ENCODE measurements at regions not wholly inside any gene's neighbourhood (a gene's known extent, or its start where the extent isn't known, plus 50 kb on each side); places are given as distances from the start of the nearest gene placed in this dataset.

DNA sequence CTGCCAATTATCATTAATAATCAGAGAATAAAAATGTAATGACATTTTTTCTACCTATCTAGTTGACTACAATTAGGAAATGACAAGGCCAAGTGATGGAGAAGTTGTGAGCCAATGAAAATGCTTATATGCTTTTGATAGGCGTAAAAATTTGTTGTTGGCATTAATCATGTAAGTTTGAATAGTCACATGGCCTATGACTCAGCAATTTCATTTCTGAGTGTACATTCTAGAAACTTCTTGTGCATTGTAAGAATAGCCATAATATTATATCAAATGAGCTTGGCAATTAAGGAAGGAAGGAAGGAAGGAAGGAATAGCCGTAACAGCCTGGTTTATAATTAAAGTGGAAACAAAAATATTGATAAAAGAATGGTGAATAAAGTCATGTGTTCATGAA lies 179.9 kb downstream of the PTH2R start:
- no TSS peak for BruUV-seq (replicated peaks)
- intact Hi-C loops (cut with micrococcal nuclease; ENCODE audit: unreplicated experiment) = no loop called here
- Histone ChIP-seq H3K36me3 (ENCODE audit: insufficient read depth, low read length, poor library complexity, severe bottlenecking) (no peaks in the 10 kb centered on the region), H3K27me3 (replicated peaks; ENCODE audit: insufficient read depth, low read depth, low read length, poor library complexity) (peaks cover 8% of the 10 kb centered on the region), H3K27ac (ENCODE audit: low read depth, low read length, poor library complexity, severe bottlenecking) (no peak overlapping the region), H3K4me3 (ENCODE audit: low read depth, low read length, poor library complexity, severe bottlenecking) (no peak overlapping the region), H3K4me1 (ENCODE audit: insufficient read depth, low read length, poor library complexity, severe bottlenecking) (no peaks in the 10 kb centered on the region), H3K9me3 (ENCODE audit: low read depth, low read length, poor library complexity, severe bottlenecking) (no peaks in the 10 kb centered on the region)
- DNase-seq (ENCODE audit: low spot score) = no peak
- TF ChIP-seq, protein P1, sequence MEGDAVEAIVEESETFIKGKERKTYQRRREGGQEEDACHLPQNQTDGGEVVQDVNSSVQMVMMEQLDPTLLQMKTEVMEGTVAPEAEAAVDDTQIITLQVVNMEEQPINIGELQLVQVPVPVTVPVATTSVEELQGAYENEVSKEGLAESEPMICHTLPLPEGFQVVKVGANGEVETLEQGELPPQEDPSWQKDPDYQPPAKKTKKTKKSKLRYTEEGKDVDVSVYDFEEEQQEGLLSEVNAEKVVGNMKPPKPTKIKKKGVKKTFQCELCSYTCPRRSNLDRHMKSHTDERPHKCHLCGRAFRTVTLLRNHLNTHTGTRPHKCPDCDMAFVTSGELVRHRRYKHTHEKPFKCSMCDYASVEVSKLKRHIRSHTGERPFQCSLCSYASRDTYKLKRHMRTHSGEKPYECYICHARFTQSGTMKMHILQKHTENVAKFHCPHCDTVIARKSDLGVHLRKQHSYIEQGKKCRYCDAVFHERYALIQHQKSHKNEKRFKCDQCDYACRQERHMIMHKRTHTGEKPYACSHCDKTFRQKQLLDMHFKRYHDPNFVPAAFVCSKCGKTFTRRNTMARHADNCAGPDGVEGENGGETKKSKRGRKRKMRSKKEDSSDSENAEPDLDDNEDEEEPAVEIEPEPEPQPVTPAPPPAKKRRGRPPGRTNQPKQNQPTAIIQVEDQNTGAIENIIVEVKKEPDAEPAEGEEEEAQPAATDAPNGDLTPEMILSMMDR (conservative IDR thresholded peaks at IDR 0.05; ENCODE audit: low read depth, low read length) = no peak
- ChIA-PET CTCF (no interaction called here), POLR2A (ENCODE audit: low non-redundant PET) (no interaction called here)

DNA sequence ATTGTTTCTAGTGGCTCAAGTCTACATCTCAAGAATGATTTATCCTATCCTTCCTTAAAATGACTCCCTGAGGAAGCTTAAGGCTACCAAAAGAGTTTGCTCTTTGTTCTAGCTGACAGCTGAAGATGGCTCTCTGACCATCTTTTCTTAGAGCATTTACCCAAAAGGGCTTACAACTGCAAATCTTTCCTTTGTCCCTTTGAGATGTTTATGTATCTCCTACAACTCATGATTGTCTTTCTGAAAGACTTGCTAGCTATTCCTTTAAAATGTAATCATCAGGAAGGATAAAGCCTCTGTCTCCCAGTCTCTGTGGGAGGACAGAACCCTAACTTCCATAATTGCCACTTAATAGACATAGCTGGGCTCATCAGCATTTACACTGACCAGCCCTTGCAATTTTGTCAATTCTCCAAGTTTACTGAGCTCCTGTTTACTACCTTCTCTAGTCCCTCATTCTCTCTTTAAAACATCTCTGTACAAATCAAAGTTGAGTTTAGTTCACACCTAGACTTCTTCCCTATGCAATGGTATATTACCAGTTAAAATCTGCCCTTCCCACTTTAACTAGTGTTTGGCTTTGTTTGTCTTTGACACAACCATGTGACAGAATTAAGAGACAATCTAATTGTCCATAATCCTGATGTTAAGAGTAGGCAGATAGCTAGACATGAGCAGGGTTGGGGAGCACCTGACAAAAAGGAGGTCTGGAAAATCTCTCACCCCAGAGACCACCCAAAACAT lies 188.2 kb downstream of the PTH2R start:
- POLR2A ChIA-PET (ENCODE audit: low non-redundant PET) = no interaction called here
- intact Hi-C loops (cut with micrococcal nuclease; ENCODE audit: unreplicated experiment) = no loop called here
- H3K27me3 ChIP-seq (replicated peaks; ENCODE audit: insufficient read depth, low read depth, low read length, poor library complexity) = peaks cover 10% of the 10 kb centered on the region
- no peak overlapping the region for H3K27ac ChIP-seq (ENCODE audit: low read depth, low read length, poor library complexity, severe bottlenecking)
- no peaks in the 10 kb centered on the region for H3K9me3 ChIP-seq (ENCODE audit: low read depth, low read length, poor library complexity, severe bottlenecking)
- H3K4me3 ChIP-seq (ENCODE audit: low read depth, low read length, poor library complexity, severe bottlenecking) = no peak overlapping the region
- no peaks in the 10 kb centered on the region for H3K36me3 ChIP-seq (ENCODE audit: insufficient read depth, low read length, poor library complexity, severe bottlenecking)
- TF ChIP-seq EZH2 (IDR thresholded peaks at IDR 0.05; ENCODE audit: borderline replicate concordance, low read depth, low read length, poor library complexity, severe bottlenecking) = no peak
- TF ChIP-seq, protein P1 (conservative IDR thresholded peaks at IDR 0.05; ENCODE audit: low read depth, low read length) = no peak
- CTCF ChIA-PET = no interaction called here
- DNase-seq (ENCODE audit: low spot score) = no peak
- no TSS peak for BruUV-seq (replicated peaks)
- H3K4me1 ChIP-seq (ENCODE audit: insufficient read depth, low read length, poor library complexity, severe bottlenecking) = no peaks in the 10 kb centered on the region

DNA sequence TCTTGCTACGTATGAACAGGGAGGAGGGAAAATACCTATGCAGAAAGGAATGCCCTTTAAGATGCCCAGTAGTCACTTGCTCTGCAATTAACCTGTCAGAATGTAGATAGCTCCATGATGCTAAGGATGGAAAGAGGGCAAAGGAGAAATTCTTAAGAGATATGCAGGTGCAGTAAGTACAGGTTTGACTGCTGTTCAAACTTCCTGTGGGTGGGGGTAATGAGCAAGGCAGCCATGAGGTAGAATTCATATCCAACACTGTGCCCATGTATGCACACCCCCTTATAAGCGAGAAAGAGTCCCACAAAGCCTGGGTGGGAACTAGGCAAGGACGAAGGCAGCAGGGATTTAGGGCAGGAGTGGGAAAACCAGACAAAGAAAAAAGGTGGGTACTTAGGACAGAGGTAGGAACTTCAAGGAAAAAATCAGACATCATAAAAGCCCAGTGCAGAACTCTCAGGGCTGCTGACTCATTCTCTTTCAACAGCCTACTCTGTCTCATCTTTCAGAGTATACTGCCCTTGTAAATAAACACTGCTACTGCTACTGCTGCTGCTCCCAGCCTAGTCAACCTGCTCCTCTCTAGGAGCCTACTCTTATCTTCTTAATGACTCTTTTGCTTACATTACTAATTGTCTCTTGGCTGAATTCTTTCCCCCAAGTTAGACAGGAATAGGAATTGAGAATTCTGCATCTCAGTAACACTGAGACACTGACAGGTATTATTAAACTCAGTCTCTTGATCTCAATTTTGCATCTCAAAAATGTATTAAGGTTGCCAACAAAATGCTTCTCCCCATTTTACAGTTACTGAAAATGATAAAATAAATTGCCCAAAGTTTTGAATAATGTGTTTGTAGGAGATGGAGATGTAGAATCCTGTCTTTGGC lies 189.0 kb downstream of the PTH2R start:
- H3K27ac ChIP-seq (ENCODE audit: low read depth, low read length, poor library complexity, severe bottlenecking) = no peak overlapping the region
- intact Hi-C loops (cut with micrococcal nuclease; ENCODE audit: unreplicated experiment) = no loop called here
- H3K36me3 ChIP-seq (ENCODE audit: insufficient read depth, low read length, poor library complexity, severe bottlenecking) = no peaks in the 10 kb centered on the region
- CTCF ChIA-PET = no interaction called here
- H3K4me1 ChIP-seq (ENCODE audit: insufficient read depth, low read length, poor library complexity, severe bottlenecking) = no peaks in the 10 kb centered on the region
- POLR2A ChIA-PET (ENCODE audit: low non-redundant PET) = no interaction called here
- DNase-seq (ENCODE audit: low spot score) = no peak
- no peak overlapping the region for H3K4me3 ChIP-seq (ENCODE audit: low read depth, low read length, poor library complexity, severe bottlenecking)
- no TSS peak for BruUV-seq (replicated peaks)
- H3K9me3 ChIP-seq (ENCODE audit: low read depth, low read length, poor library complexity, severe bottlenecking) = no peaks in the 10 kb centered on the region
- no peak for TF ChIP-seq EZH2 (IDR thresholded peaks at IDR 0.05; ENCODE audit: borderline replicate concordance, low read depth, low read length, poor library complexity, severe bottlenecking)
- TF ChIP-seq, protein P1 (conservative IDR thresholded peaks at IDR 0.05; ENCODE audit: low read depth, low read length) = no peak
- peaks cover 10% of the 10 kb centered on the region for H3K27me3 ChIP-seq (replicated peaks; ENCODE audit: insufficient read depth, low read depth, low read length, poor library complexity)

Measured in A673 (cell line).